GM12891 (cell line): ENCODE measurements at regions not wholly inside any gene's neighbourhood (a gene's known extent, or its start where the extent isn't known, plus 50 kb on each side); places are given as distances from the start of the nearest gene placed in this dataset.

Experiments
- POLR2A ChIP-seq: IDR thresholded peaks from 2 replicates; pipeline ENCODE4 v1.6.1; 2011; ENCODE audit warnings: low read depth, low read length, control low read depth
- POLR2AphosphoS5 ChIP-seq: IDR thresholded peaks from 2 replicates; pipeline ENCODE4 v1.6.1; 2011; ENCODE audit warnings: low read depth, low read length, control low read depth
- TAF1 ChIP-seq: IDR thresholded peaks from 2 replicates; pipeline ENCODE4 v1.6.1; 2011; ENCODE audit warnings: low read depth, low read length, control low read depth

DNA sequence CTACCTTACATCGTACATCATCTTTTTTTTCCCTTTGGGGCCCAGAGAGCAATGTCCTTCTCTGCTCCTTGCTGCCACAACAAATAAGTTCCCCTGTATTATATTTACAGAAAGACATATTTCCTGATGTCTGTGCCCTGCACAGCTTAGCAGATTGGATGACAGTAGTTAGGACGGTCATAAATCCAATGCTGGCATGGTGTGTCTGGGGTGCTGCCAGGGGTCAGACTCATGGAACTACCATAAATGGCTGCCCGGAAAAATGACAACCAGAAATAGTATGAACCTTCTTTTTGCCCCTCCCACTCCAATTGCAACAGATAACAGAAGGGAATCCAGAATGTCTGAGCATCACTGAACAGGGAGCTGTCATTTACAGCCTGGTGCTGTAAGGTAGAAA lies 511.1 kb downstream of the PSAT1 start:
- TF ChIP-seq POLR2A (no peak), POLR2AphosphoS5 (no peak), TAF1 (no peak)
